Caco-2 (cell line): ENCODE measurements at regions not wholly inside any gene's neighbourhood (a gene's known extent, or its start where the extent isn't known, plus 50 kb on each side); places are given as distances from the start of the nearest gene placed in this dataset.

Experiments
- BruUV-seq: library from RNA; stranded (reverse); fragments of 400-500 nt; replicated peaks from 2 replicates; lab custom pipeline; 2021; lab: Mats Ljungman, UMichigan
- CTCF ChIA-PET: fragments of 300-600 bp; sonication (Branson Sonifier 250); formaldehyde crosslinking; loops from one replicate; lab custom pipeline; 2022; ENCODE audit warnings: antibody characterized with exemption; lab: Charles Lee
- POLR2A ChIA-PET: fragments of 300-600 bp; sonication (Branson Sonifier 250); formaldehyde crosslinking; loops from one replicate; lab custom pipeline; 2022; ENCODE audit warnings: antibody characterized with exemption; lab: Charles Lee
- DNase-seq, 2 experiments: peaks; one replicate each; pipeline versions ENCODE4 v3.0.0 to v3.0.0-alpha.2; 2020 to 2022
- H3K27me3 ChIP-seq: replicated peaks from 2 replicates; pipeline ENCODE4 v1.6.0; 2011; ENCODE audit warnings: low read length; ENCODE audit not compliant: control insufficient read depth, insufficient read depth
- H3K36me3 ChIP-seq: 2 replicates; pipeline ENCODE4 v1.5.1; 2011; ENCODE audit warnings: low read length; ENCODE audit not compliant: control insufficient read depth, insufficient read depth
- H3K4me1 ChIP-seq: fragments of 250-450 bp; sonication (Bioruptor Pico); 2 replicates; pipeline ENCODE4 v1.5.1; 2020; ENCODE audit warnings: mild to moderate bottlenecking
- H3K4me3 ChIP-seq: 2 replicates; pipeline ENCODE4 v1.5.1; 2011; ENCODE audit warnings: low read depth, mild to moderate bottlenecking, control low read depth, low read length
- H3K9me3 ChIP-seq: fragments of 250-450 bp; sonication (Bioruptor Pico); 2 replicates; pipeline ENCODE4 v1.5.1; 2020; ENCODE audit warnings: mild to moderate bottlenecking, moderate library complexity
- H3K27ac Mint-ChIP-seq: one replicate; pipeline ENCODE4 v1.8.0; 2022; ENCODE audit warnings: mixed read lengths; ENCODE audit not compliant: unreplicated experiment
- H3K27me3 Mint-ChIP-seq: one replicate; pipeline ENCODE4 v1.8.0; 2022; ENCODE audit warnings: mixed read lengths; ENCODE audit not compliant: insufficient read depth, unreplicated experiment
- H3K36me3 Mint-ChIP-seq: one replicate; pipeline ENCODE4 v1.8.0; 2022; ENCODE audit warnings: mild to moderate bottlenecking, mixed read lengths; ENCODE audit not compliant: insufficient read depth, unreplicated experiment
- H3K4me1 Mint-ChIP-seq: one replicate; pipeline ENCODE4 v1.8.0; 2022; ENCODE audit warnings: low read depth, mixed read lengths; ENCODE audit not compliant: unreplicated experiment
- H3K4me3 Mint-ChIP-seq: one replicate; pipeline ENCODE4 v1.8.0; 2022; ENCODE audit warnings: mild to moderate bottlenecking, moderate library complexity, mixed read lengths; ENCODE audit not compliant: unreplicated experiment
- H3K9me3 Mint-ChIP-seq: one replicate; pipeline ENCODE4 v1.8.0; 2022; ENCODE audit warnings: mixed read lengths; ENCODE audit not compliant: unreplicated experiment
- intact Hi-C: fragments of 100-400 bp; cut with micrococcal nuclease; formaldehyde crosslinking; loops from one replicate; pipeline ENCODE4 v1.10.0; 2022; ENCODE audit not compliant: unreplicated experiment
- TF ChIP-seq, protein P1 (sequence below), 2 experiments: fragments of 200-600 bp in 1 of 2; IDR thresholded peaks; 1 replicate in 1 of 2; 2 replicates in 1 of 2; pipeline versions ENCODE4 v1.5.1 to v1.8.0; 2011 to 2022; ENCODE audit warnings: antibody characterized with exemption in 1 of 2, control low read depth in 1 of 2, inconsistent platforms in 1 of 2, low read depth in 1 of 2, low read length in 1 of 2, mild to moderate bottlenecking in 1 of 2, moderate library complexity in 1 of 2; ENCODE audit not compliant: insufficient read depth in 1 of 2, severe bottlenecking in 1 of 2, unreplicated experiment in 1 of 2

- Histone ChIP-seq H3K27me3 (no peaks in the 10 kb centered on the region), H3K4me3 (no peak overlapping the region), H3K9me3 (no peaks in the 10 kb centered on the region), H3K36me3 (no peaks in the 10 kb centered on the region), H3K4me1 (no peaks in the 10 kb centered on the region)
- Mint-ChIP-seq H3K27ac (no peak overlapping the region), H3K9me3 (no peaks in the 10 kb centered on the region), H3K4me3 (no peak overlapping the region), H3K36me3 (no peaks in the 10 kb centered on the region), H3K27me3 (no peaks in the 10 kb centered on the region), H3K4me1 (no peaks in the 10 kb centered on the region)
- no peak for DNase-seq
- CTCF ChIA-PET: no interaction called here
- POLR2A ChIA-PET: no interaction called here
- TF ChIP-seq, protein P1, sequence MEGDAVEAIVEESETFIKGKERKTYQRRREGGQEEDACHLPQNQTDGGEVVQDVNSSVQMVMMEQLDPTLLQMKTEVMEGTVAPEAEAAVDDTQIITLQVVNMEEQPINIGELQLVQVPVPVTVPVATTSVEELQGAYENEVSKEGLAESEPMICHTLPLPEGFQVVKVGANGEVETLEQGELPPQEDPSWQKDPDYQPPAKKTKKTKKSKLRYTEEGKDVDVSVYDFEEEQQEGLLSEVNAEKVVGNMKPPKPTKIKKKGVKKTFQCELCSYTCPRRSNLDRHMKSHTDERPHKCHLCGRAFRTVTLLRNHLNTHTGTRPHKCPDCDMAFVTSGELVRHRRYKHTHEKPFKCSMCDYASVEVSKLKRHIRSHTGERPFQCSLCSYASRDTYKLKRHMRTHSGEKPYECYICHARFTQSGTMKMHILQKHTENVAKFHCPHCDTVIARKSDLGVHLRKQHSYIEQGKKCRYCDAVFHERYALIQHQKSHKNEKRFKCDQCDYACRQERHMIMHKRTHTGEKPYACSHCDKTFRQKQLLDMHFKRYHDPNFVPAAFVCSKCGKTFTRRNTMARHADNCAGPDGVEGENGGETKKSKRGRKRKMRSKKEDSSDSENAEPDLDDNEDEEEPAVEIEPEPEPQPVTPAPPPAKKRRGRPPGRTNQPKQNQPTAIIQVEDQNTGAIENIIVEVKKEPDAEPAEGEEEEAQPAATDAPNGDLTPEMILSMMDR (IDR thresholded peaks at IDR 0.05; ENCODE audit: insufficient read depth in 1 of 2, low read depth in 1 of 2, low read length in 1 of 2, severe bottlenecking in 1 of 2, unreplicated experiment in 1 of 2): no peak
- no TSS peak for BruUV-seq
- intact Hi-C loops: no loop called here
These were observed 317.4 kb upstream of the RUNX1 start for GRCh38 chr21:35366394-35367080.

- BruUV-seq: no TSS peak
- Histone ChIP-seq H3K9me3 (no peaks in the 10 kb centered on the region), H3K27me3 (no peaks in the 10 kb centered on the region), H3K36me3 (no peaks in the 10 kb centered on the region), H3K4me3 (no peak overlapping the region), H3K4me1 (no peaks in the 10 kb centered on the region)
- H3K4me1 Mint-ChIP-seq: peaks cover 6% of the 10 kb centered on the region
- TF ChIP-seq, protein P1 (IDR thresholded peaks at IDR 0.05; ENCODE audit: insufficient read depth in 1 of 2, low read depth in 1 of 2, low read length in 1 of 2, severe bottlenecking in 1 of 2, unreplicated experiment in 1 of 2): no peak
- DNase-seq: no peak
- no peaks in the 10 kb centered on the region for H3K27me3 Mint-ChIP-seq
- H3K9me3 Mint-ChIP-seq: no peaks in the 10 kb centered on the region
- H3K27ac Mint-ChIP-seq: no peak overlapping the region
- ChIA-PET POLR2A (no interaction called here), CTCF (no interaction called here)
- H3K4me3 Mint-ChIP-seq: no peak overlapping the region
- no peaks in the 10 kb centered on the region for H3K36me3 Mint-ChIP-seq
- intact Hi-C loops: no loop called here
These were observed 314.4 kb upstream of the RUNX1 start for GRCh38 chr21:35363458-35363857.

GRCh38 chr21:35361988-35362387 is 312.9 kb upstream of the RUNX1 start:
- no peak overlapping the region for H3K27ac Mint-ChIP-seq
- no peaks in the 10 kb centered on the region for H3K9me3 Mint-ChIP-seq
- intact Hi-C loops: no loop called here
- no peaks in the 10 kb centered on the region for H3K36me3 Mint-ChIP-seq
- TF ChIP-seq, protein P1 (IDR thresholded peaks at IDR 0.05; ENCODE audit: insufficient read depth in 1 of 2, low read depth in 1 of 2, low read length in 1 of 2, severe bottlenecking in 1 of 2, unreplicated experiment in 1 of 2): no peak
- H3K9me3 ChIP-seq: no peaks in the 10 kb centered on the region
- H3K4me3 ChIP-seq: no peak overlapping the region
- no peaks in the 10 kb centered on the region for H3K27me3 Mint-ChIP-seq
- no peak for DNase-seq
- no peaks in the 10 kb centered on the region for H3K4me1 ChIP-seq
- POLR2A ChIA-PET: no interaction called here
- no TSS peak for BruUV-seq
- peaks cover 6% of the 10 kb centered on the region for H3K4me1 Mint-ChIP-seq
- H3K4me3 Mint-ChIP-seq: no peak overlapping the region
- CTCF ChIA-PET: no interaction called here
- H3K36me3 ChIP-seq: no peaks in the 10 kb centered on the region
- H3K27me3 ChIP-seq: no peaks in the 10 kb centered on the region
